Loucy (cell line): ENCODE measurements at regions not wholly inside any gene's neighbourhood (a gene's known extent, or its start where the extent isn't known, plus 50 kb on each side); places are given as distances from the start of the nearest gene placed in this dataset.

Source experiments
- H2AFZ ChIP-seq: fragments of 200-600 bp; sonication (generic); 2 replicates; pipeline ENCODE4 v1.6.0; 2016; ENCODE audit warnings: antibody characterized with exemption, mild to moderate bottlenecking, low read length, moderate library complexity
- H3F3A ChIP-seq: fragments of 200-600 bp; 2 replicates; pipeline ENCODE4 v1.6.0; 2016; ENCODE audit warnings: antibody characterized with exemption, low read depth, mild to moderate bottlenecking
- H3K27me3 ChIP-seq: fragments of 200-600 bp; sonication (generic); 2 replicates; pipeline ENCODE4 v1.6.1; 2014; ENCODE audit warnings: low read length, mild to moderate bottlenecking; ENCODE audit not compliant: insufficient read depth, poor library complexity, severe bottlenecking
- H3K36me3 ChIP-seq: fragments of 200-600 bp; sonication (generic); 2 replicates; pipeline ENCODE4 v1.6.1; 2016; ENCODE audit warnings: low read length; ENCODE audit not compliant: insufficient read depth
- H3K4me1 ChIP-seq: fragments of 200-600 bp; sonication (generic); 2 replicates; pipeline ENCODE4 v1.5.1; 2014; ENCODE audit warnings: low read length, mild to moderate bottlenecking; ENCODE audit not compliant: insufficient read depth, poor library complexity, severe bottlenecking
- H3K4me2 ChIP-seq: fragments of 200-600 bp; sonication (generic); 2 replicates; pipeline ENCODE4 v1.6.0; 2014; ENCODE audit warnings: antibody characterized with exemption, low read length, low read depth, mild to moderate bottlenecking; ENCODE audit not compliant: poor library complexity, severe bottlenecking
- H3K4me3 ChIP-seq: fragments of 200-600 bp; sonication (generic); 2 replicates; pipeline ENCODE4 v1.5.1; 2014; ENCODE audit warnings: low read length, mild to moderate bottlenecking, mixed read lengths; ENCODE audit not compliant: poor library complexity, severe bottlenecking
- H3K79me2 ChIP-seq: fragments of 200-600 bp; sonication (generic); 2 replicates; pipeline ENCODE4 v1.6.1; 2014; ENCODE audit warnings: low read length; ENCODE audit not compliant: insufficient read depth
- H3K9ac ChIP-seq: fragments of 200-600 bp; sonication (generic); 2 replicates; pipeline ENCODE4 v1.6.0; 2014; ENCODE audit warnings: mild to moderate bottlenecking, low read depth, low read length, moderate library complexity; ENCODE audit not compliant: poor library complexity, severe bottlenecking
- H3K9me2 ChIP-seq: fragments of 200-600 bp; sonication (generic); replicated peaks from 2 replicates; pipeline ENCODE4 v1.6.1; 2016; ENCODE audit warnings: low read depth, low read length, mixed read lengths
- H3K9me3 ChIP-seq: fragments of 200-600 bp; sonication (generic); 2 replicates; pipeline ENCODE4 v1.6.1; 2014; ENCODE audit warnings: mild to moderate bottlenecking, antibody characterized with exemption, low read length, low read depth; ENCODE audit not compliant: insufficient read depth
- H4K20me1 ChIP-seq: fragments of 200-600 bp; sonication (generic); 2 replicates; pipeline ENCODE4 v1.6.0; 2014; ENCODE audit warnings: antibody characterized with exemption, low read length, mild to moderate bottlenecking; ENCODE audit not compliant: insufficient read depth, poor library complexity, severe bottlenecking
- EZH2phosphoT487 ChIP-seq: fragments of 200-600 bp; IDR thresholded peaks from 2 replicates; pipeline ENCODE4 v1.6.1; 2018; ENCODE audit warnings: antibody characterized with exemption, mild to moderate bottlenecking, moderate library complexity, borderline replicate concordance
- TF ChIP-seq, protein P1 (sequence below): fragments of 200-600 bp; sonication (generic); conservative IDR thresholded peaks from 2 replicates; pipeline ENCODE4 v1.5.1; 2014; ENCODE audit warnings: mild to moderate bottlenecking, antibody characterized with exemption, low read length

DNA sequence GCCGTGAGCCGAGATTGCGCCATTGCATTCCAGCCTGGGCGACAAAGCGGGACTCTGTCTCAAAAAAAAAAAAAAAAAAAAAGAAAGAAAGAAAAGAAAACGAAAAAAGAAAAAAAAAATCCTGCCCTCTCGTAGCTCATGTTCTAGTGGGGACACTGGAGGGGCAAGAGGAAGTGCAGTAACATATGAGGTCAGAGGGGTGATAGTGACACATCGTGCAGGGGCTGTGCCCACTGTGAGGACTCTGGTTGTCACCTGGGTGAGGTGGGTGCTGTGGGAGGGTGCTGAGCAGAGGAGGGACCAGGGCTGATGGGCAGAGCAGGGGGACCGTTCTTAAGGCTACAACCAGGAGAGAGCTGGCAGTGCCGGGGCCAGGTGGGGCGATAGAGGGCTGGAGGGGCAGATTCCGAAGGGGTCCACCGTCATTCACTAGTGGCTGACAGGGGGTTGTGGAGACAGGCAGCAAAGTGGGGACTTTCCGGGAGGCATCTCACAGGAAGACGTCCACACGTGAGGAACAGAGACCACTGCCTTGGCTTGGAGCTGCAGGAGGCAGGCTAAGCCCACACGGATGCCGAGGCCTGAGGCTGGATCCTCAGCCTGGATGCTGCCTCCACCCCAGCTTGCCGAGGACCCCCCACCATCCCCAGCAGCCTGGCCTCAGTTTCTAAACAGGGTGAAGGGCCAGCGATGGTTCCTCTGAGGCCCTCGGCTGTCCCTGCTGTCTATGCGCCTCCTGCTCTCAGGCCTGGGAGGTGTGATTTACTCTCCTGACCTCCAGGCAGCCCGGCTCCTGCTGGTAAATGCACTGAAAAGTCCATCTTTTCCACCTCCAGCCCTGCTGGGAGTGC lies 154.3 kb upstream of the IQSEC1 start:
- Histone ChIP-seq H3K4me1 (peaks cover 26% of the 10 kb centered on the region), H3K9me3 (no peaks in the 10 kb centered on the region), H3K9ac (no peak overlapping the region), H3K4me3 (no peak overlapping the region), H3K79me2 (no peaks in the 10 kb centered on the region), H3F3A (no peaks in the 10 kb centered on the region), H3K36me3 (no peaks in the 10 kb centered on the region), H3K9me2 (no peaks in the 10 kb centered on the region), H4K20me1 (no peaks in the 10 kb centered on the region), H3K27me3 (no peaks in the 10 kb centered on the region), H3K4me2 (no peak overlapping the region), H2AFZ (no peak overlapping the region)
- TF ChIP-seq EZH2phosphoT487 = no peak
- TF ChIP-seq, protein P1, sequence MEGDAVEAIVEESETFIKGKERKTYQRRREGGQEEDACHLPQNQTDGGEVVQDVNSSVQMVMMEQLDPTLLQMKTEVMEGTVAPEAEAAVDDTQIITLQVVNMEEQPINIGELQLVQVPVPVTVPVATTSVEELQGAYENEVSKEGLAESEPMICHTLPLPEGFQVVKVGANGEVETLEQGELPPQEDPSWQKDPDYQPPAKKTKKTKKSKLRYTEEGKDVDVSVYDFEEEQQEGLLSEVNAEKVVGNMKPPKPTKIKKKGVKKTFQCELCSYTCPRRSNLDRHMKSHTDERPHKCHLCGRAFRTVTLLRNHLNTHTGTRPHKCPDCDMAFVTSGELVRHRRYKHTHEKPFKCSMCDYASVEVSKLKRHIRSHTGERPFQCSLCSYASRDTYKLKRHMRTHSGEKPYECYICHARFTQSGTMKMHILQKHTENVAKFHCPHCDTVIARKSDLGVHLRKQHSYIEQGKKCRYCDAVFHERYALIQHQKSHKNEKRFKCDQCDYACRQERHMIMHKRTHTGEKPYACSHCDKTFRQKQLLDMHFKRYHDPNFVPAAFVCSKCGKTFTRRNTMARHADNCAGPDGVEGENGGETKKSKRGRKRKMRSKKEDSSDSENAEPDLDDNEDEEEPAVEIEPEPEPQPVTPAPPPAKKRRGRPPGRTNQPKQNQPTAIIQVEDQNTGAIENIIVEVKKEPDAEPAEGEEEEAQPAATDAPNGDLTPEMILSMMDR = no peak

GRCh38 chr3:13224967-13225366 lies 151.7 kb upstream of the IQSEC1 start:
- H2AFZ ChIP-seq = no peak overlapping the region
- H3K9me3 ChIP-seq = no peaks in the 10 kb centered on the region
- no peak overlapping the region for H3K4me2 ChIP-seq
- no peaks in the 10 kb centered on the region for H4K20me1 ChIP-seq
- H3K36me3 ChIP-seq = no peaks in the 10 kb centered on the region
- no peaks in the 10 kb centered on the region for H3K9me2 ChIP-seq
- no peaks in the 10 kb centered on the region for H3K27me3 ChIP-seq
- no peak overlapping the region for H3K4me3 ChIP-seq
- no peaks in the 10 kb centered on the region for H3F3A ChIP-seq
- TF ChIP-seq EZH2phosphoT487 = no peak
- no peak overlapping the region for H3K9ac ChIP-seq
- H3K79me2 ChIP-seq = no peaks in the 10 kb centered on the region
- peaks cover 9% of the 10 kb centered on the region for H3K4me1 ChIP-seq

DNA sequence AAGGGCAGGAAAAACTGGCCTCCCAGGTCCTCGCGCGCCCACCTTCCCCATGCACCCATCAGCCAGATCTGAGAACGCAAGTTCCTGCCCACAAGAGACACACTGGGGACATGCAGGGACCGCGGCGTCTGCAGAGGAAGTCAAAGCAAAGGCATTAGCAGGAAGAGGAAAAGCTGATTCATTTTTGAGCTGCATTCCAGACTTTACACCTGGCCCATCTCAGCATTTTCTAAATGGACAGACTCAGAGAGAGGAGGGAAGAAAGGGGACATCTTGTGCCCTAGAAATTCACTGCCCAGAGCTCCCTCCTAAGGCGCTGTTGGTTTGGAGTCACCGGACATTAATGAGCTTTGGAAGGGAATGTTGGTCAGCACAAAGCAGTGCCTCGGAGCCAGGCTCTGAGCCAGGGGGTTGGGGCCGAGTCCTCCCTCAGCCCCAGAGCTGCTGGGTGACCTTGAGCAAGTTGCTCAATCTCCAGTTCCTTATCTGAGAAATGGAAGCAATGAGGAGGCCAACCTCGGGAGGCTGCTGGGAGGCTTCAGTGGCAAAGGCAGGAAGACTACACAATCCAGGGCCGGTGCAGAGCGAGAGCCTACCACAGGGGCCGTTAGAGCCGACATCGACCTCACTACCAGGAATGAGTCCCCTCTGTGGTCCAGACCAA lies 150.5 kb upstream of the IQSEC1 start:
- Histone ChIP-seq H3K4me1 (peaks cover 9% of the 10 kb centered on the region), H3K4me3 (no peak overlapping the region), H3K4me2 (peak overlapping the region; percentile 1), H3K79me2 (no peaks in the 10 kb centered on the region), H3K9me3 (no peaks in the 10 kb centered on the region), H3K36me3 (no peaks in the 10 kb centered on the region), H3F3A (no peaks in the 10 kb centered on the region), H3K9ac (no peak overlapping the region), H3K9me2 (no peaks in the 10 kb centered on the region), H2AFZ (no peak overlapping the region), H3K27me3 (no peaks in the 10 kb centered on the region), H4K20me1 (no peaks in the 10 kb centered on the region)
- TF ChIP-seq, protein P1 = no peak
- TF ChIP-seq EZH2phosphoT487 = no peak
